Thoracic aorta (tissue), 2 donors: ENCODE measurements at regions not wholly inside any gene's neighbourhood (a gene's known extent, or its start where the extent isn't known, plus 50 kb on each side); places are given as distances from the start of the nearest gene placed in this dataset.
"Not testable (repeated sequence)": the region's sequence is repeated elsewhere in the genome, so short reads cannot be mapped to it uniquely, and the experiment has no call there.

Source experiments
- ATAC-seq: fragments of 150-250 bp; one replicate; pipeline ENCODE4 v1.8.0; 2017; ENCODE audit warnings: low read depth; ENCODE audit not compliant: insufficient number of reproducible peaks, low FRiP score
- DNase-seq: peaks from one replicate; pipeline ENCODE4 v3.0.0-alpha.2; 2020; ENCODE audit warnings: low spot score
- H3K27ac ChIP-seq, 2 donors: fragments of 200-600 bp; sonication (generic); 1 replicate in 1 of 2; 2 replicates in 1 of 2; pipeline ENCODE4 v1.5.1; 2016; ENCODE audit warnings: mild to moderate bottlenecking in 2 of 2, moderate library complexity in 2 of 2
- H3K27me3 ChIP-seq: fragments of 200-600 bp; sonication (generic); replicated peaks from 2 replicates; pipeline ENCODE4 v1.6.0; 2016; ENCODE audit warnings: mild to moderate bottlenecking; ENCODE audit not compliant: insufficient read depth
- H3K36me3 ChIP-seq: fragments of 200-600 bp; sonication (generic); one replicate; pipeline ENCODE4 v1.5.1; 2016
- H3K4me1 ChIP-seq, 2 donors: fragments of 200-600 bp; sonication (generic); 1 replicate in 1 of 2; 2 replicates in 1 of 2; pipeline versions ENCODE4 v1.5.1 to v1.6.0; 2016; ENCODE audit warnings: low read depth in 2 of 2, mild to moderate bottlenecking in 1 of 2; ENCODE audit not compliant: control insufficient read depth in 1 of 2
- H3K4me3 ChIP-seq: fragments of 200-600 bp; sonication (generic); 2 replicates; pipeline ENCODE4 v1.5.1; 2016; ENCODE audit warnings: mild to moderate bottlenecking
- H3K9me3 ChIP-seq: fragments of 200-600 bp; sonication (generic); 2 replicates; pipeline ENCODE4 v1.5.1; 2016
- CTCF ChIP-seq: fragments of 200-600 bp; sonication (generic); IDR thresholded peaks from one replicate; pipeline ENCODE4 v1.5.1; 2019; ENCODE audit warnings: antibody characterized with exemption

GRCh38 chr5:120938604-120939003 is 474.5 kb downstream of the PRR16 start:
- H3K9me3 ChIP-seq: no peaks in the 10 kb centered on the region
- peaks cover 4 to 11% of the 10 kb centered on the region in 2 donors for H3K4me1 ChIP-seq
- H3K4me3 ChIP-seq: no peak overlapping the region
- H3K27me3 ChIP-seq: no peaks in the 10 kb centered on the region
- H3K27ac ChIP-seq: no peak overlapping the region
- DNase-seq: no peak
- no peak for ATAC-seq
- no peak for TF ChIP-seq CTCF
- no peaks in the 10 kb centered on the region for H3K36me3 ChIP-seq

- no peak for ATAC-seq
These were observed 478.7 kb downstream of the PRR16 start for GRCh38 chr5:120942596-120943350.

GRCh38 chr5:120949596-120949995 is 485.5 kb downstream of the PRR16 start:
- H3K9me3 ChIP-seq, DNase-seq, H3K36me3 ChIP-seq, H3K4me3 ChIP-seq, ATAC-seq, H3K27ac ChIP-seq, H3K4me1 ChIP-seq, H3K27me3 ChIP-seq: not testable (repeated sequence)

More at GRCh38 chr5:120942596-120943350, 478.7 kb downstream of the PRR16 start:
- H3K27me3 ChIP-seq: no peaks in the 10 kb centered on the region
- no peaks in the 10 kb centered on the region for H3K9me3 ChIP-seq
- no peak for TF ChIP-seq CTCF
- no peak overlapping the region for H3K4me3 ChIP-seq
- H3K4me1 ChIP-seq: peaks cover 4 to 11% of the 10 kb centered on the region in 2 donors
- H3K27ac ChIP-seq: no peak overlapping the region
- DNase-seq: no peak
- H3K36me3 ChIP-seq: no peaks in the 10 kb centered on the region

GRCh38 chr5:120953445-120953844 is 489.3 kb downstream of the PRR16 start:
- ATAC-seq, H3K36me3 ChIP-seq, H3K27ac ChIP-seq, H3K27me3 ChIP-seq, DNase-seq, H3K4me3 ChIP-seq, H3K9me3 ChIP-seq, H3K4me1 ChIP-seq: not testable (repeated sequence)

- Histone ChIP-seq H3K27me3 (no peaks in the 10 kb centered on the region), H3K27ac (no peak overlapping the region), H3K9me3 (peaks cover 7% of the 10 kb centered on the region), H3K4me3 (no peak overlapping the region), H3K36me3 (no peaks in the 10 kb centered on the region), H3K4me1 (no peaks in the 10 kb centered on the region)
- DNase-seq (no peak), ATAC-seq (no peak)
- TF ChIP-seq CTCF: no peak
These were observed 490.2 kb downstream of the PRR16 start for GRCh38 chr5:120954255-120954654.

GRCh38 chr5:120955795-120956194 is 491.7 kb downstream of the PRR16 start:
- TF ChIP-seq CTCF: no peak
- no peaks in the 10 kb centered on the region for H3K4me1 ChIP-seq
- H3K36me3 ChIP-seq: no peaks in the 10 kb centered on the region
- DNase-seq (no peak), ATAC-seq (no peak)
- H3K4me3 ChIP-seq: no peak overlapping the region
- no peaks in the 10 kb centered on the region for H3K27me3 ChIP-seq
- peaks cover 7% of the 10 kb centered on the region for H3K9me3 ChIP-seq
- no peak overlapping the region for H3K27ac ChIP-seq
